GM19452 (cell line): ENCODE measurements at regions not wholly inside any gene's neighbourhood (a gene's known extent, or its start where the extent isn't known, plus 50 kb on each side); places are given as distances from the start of the nearest gene placed in this dataset.

Source experiments
- ATAC-seq: cut with Tn5 transposase; IDR thresholded peaks from one replicate; pipeline ENCODE4 v1.9.1; 2021; ENCODE audit not compliant: unreplicated experiment

DNA sequence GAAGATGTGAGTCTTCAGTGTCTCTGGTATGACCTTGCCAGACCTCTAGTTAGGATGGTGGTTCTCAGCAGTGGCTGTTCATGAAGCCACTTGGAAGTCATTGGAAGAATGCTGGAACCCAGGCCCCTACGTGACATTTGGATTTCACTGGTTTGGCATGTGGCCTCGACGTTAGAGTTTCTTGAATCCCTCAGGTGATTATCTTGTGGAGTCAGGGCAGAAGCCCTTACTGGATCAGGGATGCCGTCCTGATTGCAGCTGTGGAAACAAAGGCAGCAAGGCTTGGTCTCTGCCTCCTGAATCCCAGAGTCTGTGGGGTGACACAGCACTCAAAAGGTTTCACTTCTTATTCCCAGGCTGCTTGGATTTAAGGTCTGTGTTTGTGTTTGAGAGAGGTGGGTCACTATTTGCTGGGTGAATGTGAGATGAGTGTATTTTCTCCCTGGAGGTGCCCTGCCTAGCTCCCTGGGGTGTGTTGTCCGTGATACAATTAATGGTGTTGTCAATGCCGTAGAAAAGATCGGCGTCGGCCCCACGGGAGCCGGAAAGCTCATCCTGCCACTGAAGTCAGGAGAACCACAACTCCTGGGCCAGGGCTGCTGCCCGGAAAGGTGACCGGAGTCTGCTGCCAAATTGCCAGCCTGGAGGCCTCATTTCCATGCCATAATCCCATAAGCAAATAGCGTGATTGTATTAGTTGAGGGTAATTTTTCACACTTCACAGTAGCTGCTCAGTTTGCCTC, 939.0 kb downstream of the BRD1 start:
- no peak for ATAC-seq

DNA sequence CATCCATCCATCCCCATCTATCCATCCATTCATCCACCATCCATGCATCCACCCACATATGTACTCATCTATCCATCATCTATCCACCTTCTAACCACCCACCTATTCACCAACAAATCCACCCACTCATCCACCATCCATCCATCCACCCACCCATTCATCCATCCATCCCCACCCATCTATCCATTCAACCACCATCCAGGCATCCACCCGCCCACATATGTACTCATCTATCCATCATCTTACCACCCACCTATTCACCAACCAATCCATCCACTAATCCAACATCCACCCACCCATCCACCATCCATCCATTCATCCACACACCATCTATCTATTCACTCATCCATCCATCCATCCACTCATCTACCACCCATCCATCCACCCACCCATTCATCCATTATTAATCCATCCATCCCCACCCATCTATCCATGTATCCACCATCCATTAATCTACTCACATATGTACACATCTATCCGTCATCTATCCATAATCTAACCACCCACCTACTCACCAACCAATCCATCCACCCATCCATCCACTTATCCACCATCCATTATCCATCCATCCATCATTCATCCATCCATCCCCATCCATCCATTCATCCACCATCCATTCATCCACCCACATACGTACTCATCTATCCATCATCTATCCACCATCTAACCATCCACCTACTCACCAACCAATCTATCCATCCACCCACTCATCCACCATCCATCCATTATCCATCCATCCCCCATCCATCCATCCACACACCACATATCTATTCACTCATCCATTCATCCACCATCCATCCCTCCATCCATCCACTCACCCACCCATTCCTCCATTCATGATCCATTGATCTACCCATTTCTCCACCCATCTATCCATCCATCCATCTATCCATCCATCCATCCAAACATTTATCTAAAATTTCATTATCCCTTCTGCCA, 940.0 kb downstream of the BRD1 start:
- no peak for ATAC-seq

DNA sequence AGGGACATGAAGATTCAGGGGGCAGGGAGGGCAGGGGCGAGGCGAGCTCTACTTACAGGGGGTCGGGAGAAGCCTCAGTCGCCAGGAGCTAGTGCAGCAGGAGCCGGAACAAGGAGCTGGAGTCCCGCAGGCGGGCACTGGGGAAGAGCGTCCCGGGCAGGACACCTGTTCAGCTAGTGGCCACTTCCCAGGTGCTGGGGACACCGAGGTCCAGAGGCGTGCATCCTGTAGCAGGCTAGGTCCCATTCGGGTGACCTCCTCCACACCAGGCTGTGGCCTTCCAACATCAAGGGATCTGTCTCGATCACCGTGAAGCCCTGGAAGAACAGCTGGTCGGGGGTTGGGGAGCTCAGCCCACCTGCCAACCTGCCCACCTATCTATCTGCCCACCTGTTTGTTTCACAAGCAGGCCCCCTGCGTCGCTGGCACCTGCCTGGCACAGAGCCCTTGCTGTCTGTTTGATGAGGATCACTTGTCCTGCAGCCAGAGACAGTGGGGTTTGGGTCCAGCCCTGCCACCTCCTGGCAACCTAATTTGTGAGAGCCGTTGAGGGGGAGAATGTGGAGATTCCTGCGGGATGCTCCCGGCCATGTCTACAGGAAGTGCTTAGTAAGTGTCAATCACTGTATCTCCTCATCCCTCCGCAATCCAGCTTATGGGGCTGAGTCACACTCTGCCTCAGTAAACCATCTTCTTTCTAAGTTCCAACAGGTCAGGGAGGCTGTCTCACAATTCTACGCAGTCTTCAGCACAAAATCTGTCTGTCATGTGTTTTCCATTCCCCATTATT, 940.9 kb downstream of the BRD1 start:
- no peak for ATAC-seq

DNA sequence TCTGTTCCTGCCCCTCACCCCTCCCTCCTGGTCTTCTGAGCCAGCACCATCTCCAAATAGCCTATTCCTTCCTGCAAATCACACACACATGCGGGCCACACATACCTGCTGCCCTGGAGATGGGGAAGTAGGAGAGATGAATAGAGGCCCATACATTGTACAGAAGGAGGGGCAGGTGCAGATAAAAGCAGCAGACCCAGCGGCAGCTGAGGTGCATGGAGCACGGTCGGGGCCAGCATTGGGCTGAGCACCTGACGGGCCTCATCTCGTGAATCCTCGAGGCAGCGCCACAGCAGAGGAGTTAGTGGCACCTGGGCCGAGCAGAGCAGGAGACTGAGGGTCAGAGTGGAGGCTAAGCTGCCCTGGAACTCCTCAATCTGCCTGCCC, 941.8 kb downstream of the BRD1 start:
- no peak for ATAC-seq

DNA sequence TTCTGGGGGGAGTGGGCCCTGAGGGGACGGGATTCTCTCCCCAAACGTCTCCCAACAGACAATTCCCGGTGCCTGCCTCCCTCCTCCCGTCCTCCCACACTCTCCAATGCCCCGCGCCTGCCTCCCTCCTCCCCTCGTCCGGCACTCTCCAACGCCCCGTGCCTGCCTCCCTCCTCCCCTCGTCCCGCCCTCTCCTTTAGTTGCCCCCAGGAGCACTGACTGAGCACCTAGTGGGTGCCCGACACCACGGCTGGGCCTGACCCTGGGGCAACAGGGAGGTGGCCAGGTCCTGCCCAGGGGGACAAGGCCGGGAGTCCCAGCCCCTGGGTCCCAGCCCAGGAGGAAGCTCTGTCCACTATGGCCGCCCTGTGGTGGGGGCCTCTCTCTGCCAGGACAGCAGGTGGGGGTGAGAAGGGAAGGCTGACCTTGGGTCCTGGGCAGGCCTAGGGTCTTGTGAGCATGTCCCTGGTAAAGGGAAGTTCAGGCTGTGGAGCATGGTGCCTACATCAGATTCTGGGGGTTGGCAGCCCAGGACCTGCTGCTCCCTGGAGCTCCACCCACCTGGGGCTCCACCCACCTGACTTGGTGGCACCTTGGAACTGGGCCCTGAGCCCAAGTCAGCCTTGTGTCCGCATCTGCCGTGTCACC, 942.3 kb downstream of the BRD1 start:
- no peak for ATAC-seq

DNA sequence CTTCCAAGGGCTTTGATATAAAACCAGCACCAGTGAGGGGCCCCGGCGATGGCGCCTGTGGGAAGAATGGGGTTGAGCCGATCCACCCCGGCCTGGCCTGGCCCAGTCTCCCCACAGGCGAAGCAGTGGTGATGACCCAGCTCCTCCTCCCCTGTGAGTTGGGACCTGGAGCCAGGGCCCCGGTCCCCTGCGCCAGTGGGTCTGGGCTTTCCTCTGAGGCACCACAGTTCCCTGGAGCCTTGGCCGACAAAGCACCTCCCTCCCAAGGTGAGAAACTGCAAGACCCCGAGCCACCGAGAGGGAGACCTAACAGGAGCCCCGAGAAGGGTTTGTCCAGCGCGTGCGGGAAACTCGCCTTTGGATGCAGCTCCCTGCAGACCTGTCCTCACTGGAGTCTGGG, 942.9 kb downstream of the BRD1 start:
- ATAC-seq = no peak

DNA sequence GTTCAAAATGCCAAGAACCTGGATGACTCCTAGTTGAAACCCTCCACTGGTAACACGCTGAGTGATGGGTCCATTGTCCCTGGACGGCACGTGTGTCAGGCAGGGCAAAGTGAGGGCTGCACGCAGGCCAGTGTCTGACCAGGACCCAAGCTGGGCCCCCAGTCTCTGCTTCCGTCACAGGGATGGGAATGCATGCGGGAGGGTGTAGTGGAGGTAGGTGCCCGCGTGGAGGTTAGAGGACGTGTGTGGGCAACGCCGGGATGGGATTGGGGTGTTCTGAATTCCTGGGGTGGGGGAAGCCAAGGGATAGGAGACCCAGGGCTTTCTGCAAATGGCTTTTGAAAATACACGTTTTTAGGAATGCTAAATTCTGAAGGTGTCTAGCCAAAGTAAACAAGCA, 943.3 kb downstream of the BRD1 start:
- ATAC-seq = no peak

DNA sequence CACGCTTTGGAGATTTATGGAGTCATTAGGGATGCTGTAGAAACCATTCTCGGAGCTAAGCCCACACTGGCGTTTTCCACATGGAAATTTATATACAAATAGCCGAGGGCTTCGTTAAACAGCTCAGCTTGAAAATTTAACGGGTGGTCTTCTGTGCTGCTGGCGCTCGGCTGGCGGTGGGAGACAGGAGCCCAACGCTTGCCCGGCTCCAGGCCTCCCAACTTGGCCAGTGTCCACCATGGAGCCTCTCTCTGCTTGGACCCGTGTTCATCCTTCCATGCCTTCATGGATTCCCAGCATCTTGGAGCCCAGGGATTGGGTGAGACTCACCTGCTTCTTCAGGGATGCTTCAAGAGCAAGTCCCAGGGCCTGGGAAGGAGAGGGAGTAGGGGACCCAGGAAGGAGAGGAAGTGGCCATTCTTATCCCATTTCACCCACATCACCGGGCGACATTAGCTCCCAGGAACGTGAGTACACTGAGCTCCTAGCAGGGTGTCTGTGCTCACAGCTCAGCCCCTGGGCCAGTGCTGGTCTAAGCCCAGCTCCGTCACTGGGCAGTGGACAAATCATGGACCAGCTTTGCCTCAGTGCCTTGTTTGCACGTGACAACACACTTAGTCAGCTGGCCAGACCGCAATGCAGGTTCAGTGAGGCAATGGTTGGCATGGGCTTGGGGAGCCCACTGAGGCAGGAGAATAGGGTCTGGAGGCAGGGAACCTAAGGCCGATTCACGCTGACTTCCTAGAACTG, 944.3 kb downstream of the BRD1 start:
- ATAC-seq = no peak

DNA sequence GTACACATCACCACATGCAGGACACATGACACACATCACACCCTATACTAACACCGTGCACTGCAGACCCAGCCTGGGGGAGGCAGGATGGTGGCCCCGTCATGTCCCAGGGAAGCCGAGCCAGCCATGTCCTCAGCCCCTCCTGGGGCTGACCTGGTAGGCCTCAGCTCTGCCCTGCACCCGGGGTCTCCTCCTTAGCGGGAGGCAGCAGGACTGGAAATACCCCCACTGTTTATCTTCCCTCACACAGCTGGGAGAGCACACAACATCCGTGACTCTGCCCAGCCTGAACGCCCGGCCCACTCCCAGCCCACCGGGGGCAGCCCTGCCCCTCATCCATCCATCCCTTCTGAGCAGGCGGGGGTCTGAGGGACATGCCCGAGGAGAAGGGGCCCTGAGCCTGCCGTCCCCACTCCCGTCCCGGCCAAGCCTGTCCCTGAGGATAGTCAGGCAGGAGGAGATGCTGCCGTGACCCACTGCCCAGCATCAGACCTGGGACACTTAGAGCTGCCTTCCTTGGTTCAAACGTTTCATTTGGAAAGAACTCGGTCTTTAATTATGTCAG, 945.0 kb downstream of the BRD1 start:
- no peak for ATAC-seq

DNA sequence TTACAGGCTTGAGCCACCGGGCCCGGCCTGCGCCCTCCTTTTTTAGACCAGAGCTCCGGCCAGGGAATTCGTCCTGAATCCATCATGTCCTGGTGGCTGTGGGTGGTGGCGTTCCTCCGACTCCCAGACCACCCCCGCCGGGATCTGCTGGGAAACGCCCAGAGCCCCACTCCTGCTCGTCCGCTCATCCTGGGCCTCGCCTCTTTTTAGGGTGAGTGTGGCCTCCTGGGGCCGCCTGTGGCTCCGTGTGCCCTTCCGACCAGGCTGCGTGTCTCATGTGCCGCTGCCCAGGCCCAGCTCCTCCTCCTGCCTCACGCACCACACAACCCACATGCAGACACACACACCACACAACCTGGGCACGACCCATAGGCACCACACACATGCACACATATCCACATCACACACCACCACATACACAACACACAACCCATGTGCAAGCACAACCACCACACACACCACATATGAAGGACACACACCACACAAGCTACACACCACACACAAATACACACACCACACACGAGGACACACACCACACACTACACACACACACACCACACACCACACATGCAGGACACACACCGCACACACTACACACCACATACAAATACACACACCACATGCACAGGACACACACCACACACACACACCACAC, 946.2 kb downstream of the BRD1 start:
- ATAC-seq = no peak

DNA sequence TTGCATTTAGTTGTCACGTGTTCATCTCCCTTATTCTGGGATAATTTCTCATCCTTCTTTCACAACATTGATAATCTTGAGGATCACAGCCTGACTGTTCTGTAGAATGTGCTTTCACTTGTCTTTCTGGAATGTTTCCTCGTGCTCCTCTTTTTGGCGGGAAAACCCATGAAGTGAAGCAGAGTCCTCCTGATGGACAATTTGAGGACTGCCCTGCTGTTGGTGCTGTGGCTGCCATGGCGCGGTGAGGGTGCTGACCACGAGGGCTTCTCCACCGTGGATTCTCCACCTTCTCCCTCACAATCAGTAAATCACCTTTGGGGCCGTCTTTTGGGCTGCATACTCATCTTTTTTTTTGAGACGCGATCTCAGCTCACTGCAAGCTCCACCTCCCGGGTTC, 946.9 kb downstream of the BRD1 start:
- ATAC-seq = no peak

DNA sequence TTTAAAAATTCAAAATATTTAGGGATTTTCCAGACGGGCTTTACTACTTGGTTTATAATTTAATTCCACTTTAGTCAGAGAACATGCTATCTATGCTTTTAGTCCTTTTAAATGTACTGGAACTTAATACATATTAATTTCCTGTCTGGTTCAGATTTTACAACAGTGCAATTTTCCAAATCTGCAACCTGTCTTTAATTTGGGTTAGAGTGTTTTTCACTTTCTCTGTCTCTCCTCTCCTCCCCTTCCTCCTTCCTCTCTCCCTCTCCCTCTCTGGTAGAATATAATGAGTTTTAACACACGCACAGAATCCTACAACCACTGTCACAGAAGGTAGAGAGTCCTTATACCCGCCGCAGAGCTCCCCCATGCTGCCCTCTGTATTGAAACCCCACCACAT, 950.7 kb downstream of the BRD1 start:
- no peak for ATAC-seq

DNA sequence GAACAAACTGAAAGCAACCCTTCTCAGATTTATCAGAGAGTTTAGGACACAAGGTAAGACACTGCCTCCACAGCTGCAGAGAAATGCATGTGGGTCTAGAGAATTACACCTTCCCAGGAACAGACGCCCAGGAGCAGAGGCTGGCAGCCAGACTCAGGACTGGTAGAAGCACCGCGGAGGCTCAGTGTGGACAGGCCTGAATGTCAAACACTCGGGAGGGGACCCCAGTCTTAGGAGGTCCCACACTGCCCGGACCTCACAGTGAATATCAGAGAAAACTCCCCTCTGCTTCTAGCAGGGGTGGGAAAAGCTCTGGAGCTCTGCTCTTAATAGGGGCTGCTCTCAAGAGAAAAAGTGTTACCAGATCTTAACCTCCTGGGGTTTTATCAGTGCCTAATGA, 952.7 kb downstream of the BRD1 start:
- no peak for ATAC-seq

DNA sequence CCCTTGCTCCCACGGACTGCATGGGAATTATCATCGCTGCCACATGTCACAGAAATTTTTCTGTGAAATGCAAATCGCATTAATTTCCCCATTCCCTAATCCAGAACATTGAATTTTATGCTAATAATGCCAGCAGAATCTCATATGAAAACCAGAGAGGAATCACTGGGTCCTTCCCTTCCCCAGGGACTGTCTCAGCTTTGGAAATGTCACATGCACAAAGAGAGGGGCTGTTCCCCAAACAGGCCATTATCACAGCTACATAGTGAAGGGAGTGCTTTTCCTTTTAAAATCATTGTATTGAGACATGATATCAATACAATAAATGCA, 954.5 kb downstream of the BRD1 start:
- no peak for ATAC-seq

DNA sequence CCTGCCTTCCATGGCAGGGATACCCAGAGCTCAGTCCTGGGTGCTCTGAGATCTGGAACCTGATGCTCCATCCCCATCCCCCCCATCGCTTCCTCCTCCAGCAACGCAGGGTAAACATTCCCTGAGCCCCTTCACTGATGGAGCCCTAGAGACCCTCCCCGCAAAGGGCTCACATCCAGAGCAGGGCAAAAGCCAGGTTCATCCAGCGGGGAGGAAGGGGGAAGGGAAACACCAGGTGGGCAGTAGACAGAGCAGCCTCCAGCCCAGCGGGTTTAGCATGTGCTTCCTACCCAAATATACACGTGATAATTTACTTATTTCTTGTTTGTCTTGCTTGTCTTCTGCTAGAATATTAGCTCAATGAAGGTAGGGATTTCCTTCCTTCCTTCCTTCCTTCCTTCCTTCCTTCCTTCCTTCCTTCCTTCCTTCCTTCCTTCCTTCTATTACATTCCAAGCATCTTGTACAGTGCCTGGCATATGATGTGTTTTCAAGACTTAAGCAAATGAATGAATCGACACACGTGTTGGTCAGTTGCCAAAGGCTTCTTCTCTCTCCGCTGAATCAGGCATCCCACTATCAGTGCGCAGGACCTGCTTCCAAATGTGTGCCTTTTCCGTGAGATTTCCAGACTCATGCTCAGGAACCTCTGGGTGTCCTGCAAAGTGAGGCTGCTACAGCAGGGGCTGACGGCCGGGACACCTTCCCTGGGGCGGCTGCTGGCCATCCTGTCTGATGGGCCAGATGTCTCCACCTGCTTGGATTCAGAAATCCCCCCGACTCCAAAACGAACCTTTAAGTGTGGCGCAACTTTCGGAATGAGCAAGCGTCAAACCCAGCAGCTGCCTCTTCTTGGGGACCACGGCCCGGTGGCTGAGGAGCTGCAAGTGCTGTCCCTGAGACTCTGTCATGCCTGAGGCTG, 955.1 kb downstream of the BRD1 start:
- ATAC-seq = no peak

DNA sequence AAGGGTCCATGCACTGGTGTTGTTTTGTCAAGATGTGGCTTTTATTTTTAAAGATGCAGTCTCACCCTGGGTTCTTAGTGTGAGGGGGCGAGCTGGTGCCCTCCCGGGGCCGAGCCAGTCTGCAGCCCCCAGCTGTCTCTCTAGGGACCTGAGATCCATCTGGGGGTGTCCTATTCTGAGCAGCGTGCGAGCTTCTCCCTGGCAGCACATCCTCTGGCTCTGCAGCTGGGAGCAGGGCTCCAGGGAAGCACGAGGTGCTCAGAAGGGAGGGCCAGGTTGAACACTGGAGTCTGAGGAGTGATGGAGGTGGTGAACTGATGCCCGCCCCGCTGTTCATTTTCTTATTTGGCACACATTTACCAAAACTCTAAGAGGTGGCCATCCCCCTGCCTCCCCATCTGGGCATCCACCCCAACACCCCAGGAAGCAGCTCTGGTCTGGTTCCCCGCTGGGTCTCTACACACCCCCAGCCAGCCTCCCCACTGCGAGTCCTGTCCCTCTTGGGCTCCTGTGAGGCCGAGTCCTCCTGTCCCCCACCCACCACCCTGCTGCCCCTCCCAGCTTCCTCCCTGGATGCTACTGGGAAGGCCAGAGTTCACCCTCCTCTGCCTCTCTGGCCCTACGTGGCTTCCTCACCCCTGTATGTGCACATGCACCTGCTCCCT, 956.4 kb downstream of the BRD1 start:
- ATAC-seq = no peak

DNA sequence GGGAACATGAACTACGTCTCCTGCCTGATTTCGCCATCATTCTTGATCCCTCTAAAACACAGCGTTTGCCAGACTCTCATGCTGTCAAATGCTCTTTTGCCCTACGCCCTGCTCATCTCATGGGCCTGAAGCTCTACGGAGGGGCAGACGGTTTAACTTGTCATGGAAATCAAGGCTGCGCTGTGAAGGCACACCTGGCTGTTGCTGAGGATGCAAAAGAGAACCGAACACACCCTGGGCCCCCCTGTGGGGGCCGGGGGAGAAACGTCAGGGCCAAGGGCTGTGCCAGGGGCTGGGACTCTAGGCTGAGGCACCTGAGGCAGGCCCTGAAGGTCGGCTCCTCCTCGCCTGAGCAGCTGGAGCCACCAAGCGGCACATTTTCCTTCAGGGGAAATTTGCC, 957.2 kb downstream of the BRD1 start:
- ATAC-seq = no peak

DNA sequence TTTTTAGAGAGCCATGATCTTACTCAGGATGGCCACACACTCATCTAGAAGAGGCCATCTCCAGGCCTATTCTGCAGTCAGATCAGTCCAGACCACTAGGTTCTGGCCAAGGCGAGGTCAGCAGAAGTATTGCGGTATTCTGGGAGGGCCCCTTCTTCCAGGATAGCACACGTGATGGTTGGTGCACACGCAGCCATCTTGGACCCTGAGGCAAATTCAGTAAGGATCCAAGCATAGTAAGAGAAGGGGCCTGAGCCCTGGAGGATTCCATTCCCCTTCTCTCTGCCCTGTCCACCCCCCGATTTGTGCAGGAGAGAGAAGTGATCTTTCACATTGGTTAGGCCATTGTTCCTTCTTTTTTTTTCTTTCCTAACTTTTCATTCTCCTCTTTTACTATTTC, 957.9 kb downstream of the BRD1 start:
- no peak for ATAC-seq
